RWPE2 (cell line): ENCODE measurements at regions not wholly inside any gene's neighbourhood (a gene's known extent, or its start where the extent isn't known, plus 50 kb on each side); places are given as distances from the start of the nearest gene placed in this dataset.
"Not testable (repeated sequence)": the region's sequence is repeated elsewhere in the genome, so short reads cannot be mapped to it uniquely, and the experiment has no call there.

Experiments used
- ATAC-seq: fragments of 200-7000 bp; cut with Tn5 transposase; 3 replicates; pipeline ENCODE4 v1.9.1; 2021; ENCODE audit warnings: low read depth
- DNase-seq: peaks from one replicate; pipeline ENCODE4 v3.0.0-alpha.2; 2020; ENCODE audit warnings: low spot score
- H3K27ac ChIP-seq: fragments of 450-650 bp; 2 replicates; pipeline ENCODE4 v1.5.1; 2017; ENCODE audit warnings: mild to moderate bottlenecking; ENCODE audit not compliant: poor library complexity, severe bottlenecking
- H3K27me3 ChIP-seq: fragments of 250-450 bp; sonication (Bioruptor Pico); 2 replicates; pipeline ENCODE4 v1.5.1; 2021; ENCODE audit warnings: mild to moderate bottlenecking, moderate library complexity; ENCODE audit not compliant: insufficient read depth, poor library complexity, severe bottlenecking
- H3K36me3 ChIP-seq: fragments of 250-450 bp; sonication (Bioruptor Pico); 2 replicates; pipeline ENCODE4 v1.5.1; 2020; ENCODE audit warnings: low read depth, mild to moderate bottlenecking, moderate library complexity
- H3K4me1 ChIP-seq: fragments of 250-450 bp; sonication (Bioruptor Pico); 2 replicates; pipeline ENCODE4 v1.5.1; 2021; ENCODE audit warnings: mild to moderate bottlenecking, moderate library complexity; ENCODE audit not compliant: insufficient read depth, poor library complexity, severe bottlenecking
- H3K4me3 ChIP-seq: fragments of 250-450 bp; sonication (Bioruptor Pico); 2 replicates; pipeline ENCODE4 v1.5.1; 2021; ENCODE audit warnings: mild to moderate bottlenecking, moderate library complexity; ENCODE audit not compliant: severe bottlenecking
- H3K9me3 ChIP-seq: fragments of 250-450 bp; sonication (Bioruptor Pico); 2 replicates; pipeline ENCODE4 v1.5.1; 2021; ENCODE audit warnings: mild to moderate bottlenecking, moderate library complexity; ENCODE audit not compliant: severe bottlenecking
- CTCF ChIP-seq: fragments of 450-650 bp; IDR thresholded peaks from one replicate; pipeline ENCODE4 v1.5.1; 2017; ENCODE audit warnings: mild to moderate bottlenecking, moderate library complexity; ENCODE audit not compliant: poor library complexity, severe bottlenecking

DNA sequence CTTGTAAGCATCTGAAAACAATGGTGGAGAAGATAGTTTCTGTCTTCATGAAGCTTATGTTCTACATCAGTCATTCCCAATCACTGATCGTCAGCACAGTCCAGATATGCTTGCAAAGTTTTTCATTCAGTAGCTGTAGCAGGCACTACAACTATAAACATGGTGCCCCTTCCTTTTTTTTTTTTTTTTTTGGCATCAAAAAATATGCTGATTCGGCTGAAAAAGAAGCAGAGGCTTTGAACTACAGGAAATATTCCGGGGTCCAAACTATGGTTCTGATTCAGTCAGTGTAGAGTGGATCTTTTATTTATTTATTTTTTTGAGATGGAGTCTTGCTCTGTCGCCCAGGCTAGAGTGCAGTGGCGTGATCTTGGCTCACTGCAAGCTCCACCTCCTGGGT, 414.4 kb downstream of the OLFM4 start:
- Histone ChIP-seq H3K27me3 (no peaks in the 10 kb centered on the region), H3K36me3 (no peaks in the 10 kb centered on the region), H3K4me3 (no peak overlapping the region), H3K4me1 (no peaks in the 10 kb centered on the region), H3K27ac (no peak overlapping the region), H3K9me3 (no peaks in the 10 kb centered on the region)
- DNase-seq (no peak), ATAC-seq (no peak)
- no peak for TF ChIP-seq CTCF

DNA sequence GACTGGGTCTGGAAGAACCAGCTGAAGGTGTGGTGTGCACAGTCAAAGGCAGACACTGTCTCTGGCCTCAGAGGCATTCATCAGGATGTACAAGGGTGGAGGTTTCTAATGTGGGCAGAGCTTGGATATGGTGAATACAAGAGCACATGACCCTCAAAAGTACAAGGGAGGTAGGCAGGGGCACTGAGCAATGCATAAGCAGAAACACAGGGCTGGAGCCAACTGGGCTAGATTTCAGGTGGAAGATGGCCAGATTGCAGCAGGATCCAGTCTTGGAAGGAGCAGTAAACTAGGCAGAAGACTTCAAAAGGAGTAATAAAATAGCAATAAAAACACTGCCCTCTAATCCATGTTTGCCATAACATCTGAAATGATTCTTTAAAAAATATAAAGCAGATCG, 417.1 kb downstream of the OLFM4 start:
- no peaks in the 10 kb centered on the region for H3K27me3 ChIP-seq
- H3K27ac ChIP-seq: no peak overlapping the region
- no peak for TF ChIP-seq CTCF
- H3K4me1 ChIP-seq: no peaks in the 10 kb centered on the region
- no peaks in the 10 kb centered on the region for H3K9me3 ChIP-seq
- DNase-seq (no peak), ATAC-seq (no peak)
- no peaks in the 10 kb centered on the region for H3K36me3 ChIP-seq
- H3K4me3 ChIP-seq: no peak overlapping the region

GRCh38 chr13:53447456-53447855, 418.8 kb downstream of the OLFM4 start:
- no peak for ATAC-seq
- TF ChIP-seq CTCF: no peak
- Histone ChIP-seq H3K9me3 (no peaks in the 10 kb centered on the region), H3K27ac (no peak overlapping the region), H3K4me3 (no peak overlapping the region), H3K4me1 (no peaks in the 10 kb centered on the region), H3K27me3 (no peaks in the 10 kb centered on the region), H3K36me3 (no peaks in the 10 kb centered on the region)
- DNase-seq: no peak

DNA sequence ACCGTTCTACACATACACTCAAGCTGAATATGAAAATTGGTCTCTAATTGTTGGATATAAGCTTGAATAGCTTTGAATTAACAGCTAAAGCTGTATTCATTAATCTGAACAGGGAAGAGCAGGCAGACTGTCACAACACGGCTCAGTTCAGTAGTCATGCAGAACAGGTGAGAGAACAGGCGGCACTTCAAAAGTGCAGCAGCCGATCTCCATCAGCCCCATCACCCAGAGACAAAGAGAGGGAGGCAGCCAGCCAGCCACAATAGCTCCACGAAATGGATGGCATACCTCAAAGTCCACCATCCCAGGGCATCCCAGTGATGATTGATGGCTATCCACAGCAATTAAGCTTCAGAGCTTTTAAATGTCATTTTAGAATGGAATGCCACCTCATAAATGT, 419.2 kb downstream of the OLFM4 start:
- H3K36me3 ChIP-seq: no peaks in the 10 kb centered on the region
- no peaks in the 10 kb centered on the region for H3K4me1 ChIP-seq
- H3K27me3 ChIP-seq: no peaks in the 10 kb centered on the region
- no peak overlapping the region for H3K27ac ChIP-seq
- ATAC-seq (no peak), DNase-seq (no peak)
- H3K4me3 ChIP-seq: no peak overlapping the region
- H3K9me3 ChIP-seq: no peaks in the 10 kb centered on the region
- no peak for TF ChIP-seq CTCF

- H3K27me3 ChIP-seq, DNase-seq, H3K4me3 ChIP-seq, ATAC-seq, H3K36me3 ChIP-seq, H3K4me1 ChIP-seq, H3K27ac ChIP-seq, H3K9me3 ChIP-seq: not testable (repeated sequence)
These were observed 423.7 kb downstream of the OLFM4 start for GRCh38 chr13:53452263-53452808.
